DMS53 treated with DMSO at 0.1 percent for 48 hours (cell line): ENCODE measurements at regions not wholly inside any gene's neighbourhood (a gene's known extent, or its start where the extent isn't known, plus 50 kb on each side); places are given as distances from the start of the nearest gene placed in this dataset.
A peak's percentile ranks its signal among the peaks of the same experiment; 100 is the strongest.

Experiments
- DNase-seq: peaks from one replicate; lab custom pipeline; 2025; ENCODE audit not compliant: unreplicated experiment; lab: John Stamatoyannopoulos, UW

DNA sequence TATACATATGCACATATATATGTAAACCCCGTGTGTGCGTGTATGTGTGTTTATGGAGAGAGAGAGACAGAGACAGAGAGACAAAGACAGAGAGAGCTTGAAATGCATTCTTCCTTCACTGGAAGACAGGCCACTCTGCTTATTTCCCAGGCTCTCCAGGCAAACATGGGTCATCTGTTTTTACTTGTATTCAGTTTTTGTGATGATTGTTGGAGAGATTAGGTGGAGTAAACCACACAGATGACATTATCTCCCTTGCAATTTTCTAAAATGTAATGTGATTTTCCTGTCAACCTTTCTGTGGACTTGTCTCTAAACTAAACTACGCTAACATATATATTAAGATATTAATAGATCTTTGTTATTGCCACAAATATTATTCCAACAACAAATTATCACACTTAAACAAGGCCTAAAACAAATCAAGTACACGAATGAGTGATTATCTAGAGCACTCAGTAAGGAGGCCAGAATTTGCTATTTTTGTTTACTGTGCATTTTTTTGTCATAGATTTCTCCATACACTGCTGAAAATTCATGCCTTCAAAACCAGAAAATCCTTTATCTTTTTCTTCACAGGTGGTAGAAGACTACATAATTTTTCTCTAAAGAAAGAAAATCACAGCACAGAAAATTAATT is 251.8 kb upstream of the SLIT2 start:
- no peak for DNase-seq

DNA sequence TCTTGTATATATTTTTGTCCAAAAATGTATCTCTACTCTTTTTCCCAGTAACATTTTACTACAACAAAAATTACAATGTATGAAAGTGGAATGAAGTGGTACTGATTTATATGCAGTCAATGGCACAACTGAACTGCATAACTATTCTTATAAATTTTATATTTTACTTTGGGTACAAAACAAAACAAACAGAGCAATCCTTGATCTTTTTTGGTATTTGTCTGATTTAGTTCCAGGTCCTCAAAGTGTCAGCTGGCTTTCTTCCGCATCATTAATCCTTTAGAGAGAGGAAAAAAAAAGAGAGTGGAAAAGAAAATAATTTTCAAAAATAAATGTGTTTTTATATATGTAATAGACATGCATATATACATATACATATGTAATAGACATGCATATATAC is 252.4 kb upstream of the SLIT2 start:
- no peak for DNase-seq

- no peak for DNase-seq
Measured at GRCh38 chr4:19993242-19993641, 258.5 kb upstream of the SLIT2 start.

DNA sequence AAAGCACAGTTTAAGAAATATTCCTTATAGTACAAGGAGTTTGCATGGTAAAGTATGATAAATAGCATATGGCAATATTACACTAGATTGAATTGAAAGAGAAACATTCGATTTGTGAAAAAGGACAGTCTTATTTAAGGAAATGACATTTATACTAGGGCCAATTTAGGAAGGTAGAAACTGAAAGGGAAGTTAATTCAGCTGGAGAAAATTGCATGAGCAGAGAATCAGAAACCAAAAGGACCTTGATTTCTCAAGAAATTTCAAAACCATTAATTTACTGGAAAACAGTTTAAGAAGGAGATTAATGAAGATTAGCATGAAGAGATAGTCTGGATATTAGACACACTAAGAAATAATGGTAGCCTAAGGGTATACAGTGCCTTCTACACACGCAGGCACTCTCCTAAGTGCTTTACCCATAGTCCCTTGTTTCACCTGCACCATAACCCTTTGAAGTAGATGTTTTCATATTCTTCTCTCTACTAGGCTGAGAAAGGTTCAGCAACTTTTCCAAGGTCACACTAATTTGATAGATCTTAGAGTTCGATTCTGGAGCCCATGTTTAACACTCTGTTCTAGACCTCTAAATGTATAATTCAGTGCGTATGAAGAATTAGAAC is 259.1 kb upstream of the SLIT2 start:
- no peak for DNase-seq

DNA sequence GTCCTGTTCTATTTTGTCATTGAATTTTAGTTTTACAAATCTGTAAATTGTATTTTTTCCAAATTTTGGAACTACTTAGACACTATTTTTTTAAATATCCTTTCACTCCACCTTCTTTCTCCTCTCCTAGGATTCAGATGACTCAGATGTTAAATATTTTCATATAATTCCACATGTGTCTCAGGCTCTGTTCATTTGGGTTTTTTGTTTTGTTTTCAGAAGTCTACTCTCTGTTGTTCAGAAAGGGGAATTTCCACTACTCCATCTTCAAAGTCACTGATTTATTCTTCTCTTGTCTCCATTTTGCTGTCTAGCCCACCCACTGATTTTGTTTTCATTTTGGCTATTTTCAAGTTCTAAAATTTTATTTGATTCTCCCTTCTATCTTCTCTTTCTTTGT is 264.0 kb upstream of the SLIT2 start:
- DNase-seq, result no peak

DNA sequence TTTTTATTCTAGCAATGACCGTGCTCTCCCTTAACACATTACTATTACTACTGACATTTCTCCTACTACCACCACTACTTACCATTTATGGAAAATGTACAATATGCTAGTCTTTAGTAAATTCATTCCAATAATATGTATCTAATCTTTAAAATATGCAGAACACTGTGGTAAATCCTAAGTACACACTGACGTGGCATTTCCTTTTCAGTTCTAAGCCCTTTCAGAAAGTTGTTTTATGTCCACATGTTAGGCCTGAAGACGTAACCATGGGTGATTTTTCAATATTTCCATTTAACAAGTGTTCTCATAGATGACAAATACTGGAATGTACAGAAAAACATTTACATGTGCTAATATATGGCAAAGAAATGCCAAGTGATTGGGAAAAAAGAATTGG is 268.6 kb upstream of the SLIT2 start:
- no peak for DNase-seq

- no peak for DNase-seq
Measured at GRCh38 chr4:19982556-19982955, 269.1 kb upstream of the SLIT2 start.

DNA sequence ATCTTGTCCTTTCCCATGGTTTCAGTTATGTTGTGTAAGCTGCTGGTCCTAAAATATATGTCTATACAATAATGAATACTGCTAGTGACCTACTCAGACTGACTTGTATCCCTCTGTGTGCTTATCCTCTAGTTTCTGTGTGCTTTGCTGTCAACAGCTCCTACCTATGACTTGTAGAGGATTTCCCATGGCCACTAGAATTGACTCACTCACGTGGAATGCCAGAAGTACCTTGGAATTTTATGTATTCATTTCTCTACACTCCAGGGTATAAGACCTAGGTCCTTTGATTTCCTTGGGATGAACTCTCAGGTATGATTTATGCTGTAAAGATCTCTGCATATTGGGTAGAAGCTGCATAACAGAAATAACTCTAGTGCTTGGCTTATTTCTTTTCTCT is 279.9 kb upstream of the SLIT2 start:
- peak; percentile 8 for DNase-seq

- no peak for DNase-seq
Measured at GRCh38 chr4:19969492-19969891, 282.2 kb upstream of the SLIT2 start.

GRCh38 chr4:19961091-19961490 is 290.6 kb upstream of the SLIT2 start:
- DNase-seq, result no peak

- DNase-seq, result no peak
Measured at GRCh38 chr4:19958848-19959247, 292.9 kb upstream of the SLIT2 start.

GRCh38 chr4:19947349-19947748 is 304.4 kb upstream of the SLIT2 start:
- DNase-seq, result no peak

- DNase-seq, result no peak
Measured at GRCh38 chr4:19945979-19946380, 305.7 kb upstream of the SLIT2 start.

GRCh38 chr4:19945501-19945900 is 306.2 kb upstream of the SLIT2 start:
- DNase-seq, result no peak

GRCh38 chr4:19944806-19945205 is 306.9 kb upstream of the SLIT2 start:
- DNase-seq, result no peak

DNA sequence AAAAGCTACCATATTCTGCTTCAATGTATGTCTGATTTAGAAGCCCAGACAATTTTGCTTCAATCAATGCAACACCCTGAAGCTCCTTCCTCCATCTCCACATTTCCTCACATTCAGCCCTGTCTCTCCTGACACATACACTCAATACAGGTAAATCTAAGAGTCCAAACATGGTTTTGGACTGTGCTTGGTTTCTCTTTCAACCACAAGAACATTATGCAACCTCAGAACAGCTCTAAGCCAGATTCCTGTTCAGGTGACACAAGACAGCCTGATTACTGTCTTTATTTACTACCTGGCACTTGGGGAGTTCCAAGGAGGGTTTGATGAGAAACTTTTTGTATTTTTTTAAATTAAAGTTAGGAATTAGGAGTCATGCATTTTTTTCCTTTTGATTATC is 307.5 kb upstream of the SLIT2 start:
- no peak for DNase-seq

DNA sequence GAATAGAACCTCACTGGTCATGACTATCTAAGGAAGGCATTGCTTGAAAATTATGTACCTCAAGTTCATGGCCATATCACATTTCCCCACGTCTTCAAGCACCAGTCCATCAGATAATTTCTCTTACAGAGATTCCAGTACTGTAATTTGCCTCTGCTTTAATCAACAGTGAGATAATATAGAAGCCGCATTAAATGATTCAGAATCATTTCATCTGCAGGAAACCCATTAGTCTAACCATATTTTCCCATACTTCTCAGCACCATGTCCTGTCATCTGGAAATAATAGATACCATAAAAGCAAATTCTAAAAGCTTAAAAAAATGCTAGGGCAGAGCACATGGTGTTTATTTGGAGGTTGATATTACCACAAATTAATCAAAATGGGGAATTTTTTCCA is 310.3 kb upstream of the SLIT2 start:
- no peak for DNase-seq

GRCh38 chr4:19940861-19941260 is 310.8 kb upstream of the SLIT2 start:
- no peak for DNase-seq

DNA sequence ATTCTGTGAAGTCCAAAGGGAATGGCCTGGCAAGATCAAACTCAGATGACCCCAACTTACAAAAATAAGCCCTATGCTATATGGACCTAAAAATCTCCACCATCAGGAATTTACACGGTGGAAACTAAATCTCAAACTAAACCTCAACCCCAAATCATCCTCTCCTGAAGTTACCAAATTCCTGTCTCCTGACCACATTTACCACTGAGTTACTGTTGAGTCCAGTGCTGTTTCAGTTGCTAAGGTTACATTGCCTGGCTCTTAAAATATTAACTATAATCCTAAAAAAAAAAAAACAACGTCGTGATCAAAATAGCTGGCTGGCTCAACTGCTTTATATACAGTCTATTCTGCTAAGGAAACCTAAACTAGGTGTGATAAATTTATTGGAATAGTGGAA is 315.2 kb upstream of the SLIT2 start:
- DNase-seq, result no peak

GRCh38 chr4:19930742-19931141 is 321.0 kb upstream of the SLIT2 start:
- DNase-seq, result no peak

DNA sequence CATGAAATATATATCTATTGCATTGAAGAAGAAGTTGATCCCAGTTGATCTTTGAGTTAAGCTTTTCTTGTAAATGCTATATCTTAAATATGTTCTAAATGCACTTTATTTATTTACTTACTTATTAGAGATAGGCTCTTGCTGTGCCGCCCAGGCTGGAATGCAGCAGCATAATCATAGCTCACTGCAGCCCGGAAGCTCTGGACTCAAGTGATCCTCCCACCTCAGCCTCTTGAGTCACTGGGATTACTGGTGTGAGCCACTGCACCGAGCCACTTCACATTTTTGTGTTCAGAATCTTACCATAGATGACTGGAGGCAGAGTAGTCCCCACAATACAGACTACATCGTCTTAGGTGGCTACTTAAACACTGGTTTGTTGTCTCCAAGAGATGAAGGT is 324.3 kb upstream of the SLIT2 start:
- no peak for DNase-seq

GRCh38 chr4:19925516-19925915 is 326.2 kb upstream of the SLIT2 start:
- no peak for DNase-seq

DNA sequence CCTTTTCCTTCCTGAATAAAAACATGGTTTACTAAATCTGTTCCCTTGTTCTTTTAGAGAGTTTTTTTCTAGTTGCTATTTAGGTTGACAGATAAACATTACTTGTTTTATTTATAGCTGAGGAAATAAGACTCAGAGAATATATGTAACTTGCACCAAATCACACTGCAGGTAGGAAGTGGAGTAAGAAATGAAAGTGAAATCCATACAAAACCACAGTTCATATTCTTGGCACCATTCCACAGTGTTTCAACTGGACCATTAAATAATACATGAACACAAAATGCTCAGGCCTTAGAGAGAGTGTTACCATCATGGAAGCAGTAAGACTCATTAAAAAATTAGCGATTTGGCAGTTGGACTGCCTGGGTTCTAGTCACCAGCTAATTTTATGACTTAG is 326.9 kb upstream of the SLIT2 start:
- peak; percentile 27 for DNase-seq
